GM10266 (cell line): ENCODE measurements at regions not wholly inside any gene's neighbourhood (a gene's known extent, or its start where the extent isn't known, plus 50 kb on each side); places are given as distances from the start of the nearest gene placed in this dataset.

Source experiments
- DNase-seq: peaks from one replicate; pipeline ENCODE4 v3.0.0; 2012; ENCODE audit errors: extremely low spot score
- TF ChIP-seq, protein P1 (sequence below): IDR thresholded peaks from 2 replicates; pipeline ENCODE4 v1.5.1; 2012; ENCODE audit warnings: mild to moderate bottlenecking, low read depth; ENCODE audit not compliant: control insufficient read depth, insufficient read depth; ENCODE audit errors: missing control alignments

DNA sequence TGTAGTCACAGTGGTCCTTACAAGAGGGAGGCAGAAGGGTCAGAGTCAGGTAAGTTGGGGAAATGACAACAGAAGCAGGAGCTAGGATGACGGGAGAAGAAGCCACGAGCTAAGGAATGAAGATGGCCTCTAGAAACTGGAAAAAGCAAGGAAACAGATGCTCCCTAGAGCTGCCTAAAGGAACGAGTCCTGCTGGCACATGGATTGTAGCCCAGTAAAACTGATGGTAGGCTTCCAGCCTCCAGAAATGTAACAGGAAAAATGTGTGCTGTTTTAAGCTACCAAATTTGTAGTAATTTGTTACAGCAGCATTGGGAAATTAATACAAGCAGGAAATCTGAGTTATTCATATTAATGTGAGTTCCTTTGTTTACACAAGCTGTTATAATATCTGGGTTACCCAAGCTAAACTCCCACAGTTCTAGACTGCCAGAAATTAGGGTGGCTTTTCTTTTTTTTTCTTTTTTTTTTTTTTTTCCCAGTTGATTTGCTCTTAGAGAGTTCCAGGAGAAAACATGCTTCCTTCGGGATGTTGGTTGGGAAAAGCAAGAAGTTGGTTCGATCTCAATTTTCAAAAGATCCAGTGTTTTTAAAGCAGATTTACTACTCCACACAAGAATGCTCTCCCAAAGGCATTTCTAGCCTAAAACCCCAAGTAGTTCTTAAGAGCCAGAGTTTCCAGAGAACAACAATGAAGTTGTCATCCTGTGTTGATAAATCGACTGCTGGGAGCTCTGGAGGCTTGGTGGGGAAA lies 400.0 kb upstream of the SLC24A2 start:
- no peak for DNase-seq
- TF ChIP-seq, protein P1, sequence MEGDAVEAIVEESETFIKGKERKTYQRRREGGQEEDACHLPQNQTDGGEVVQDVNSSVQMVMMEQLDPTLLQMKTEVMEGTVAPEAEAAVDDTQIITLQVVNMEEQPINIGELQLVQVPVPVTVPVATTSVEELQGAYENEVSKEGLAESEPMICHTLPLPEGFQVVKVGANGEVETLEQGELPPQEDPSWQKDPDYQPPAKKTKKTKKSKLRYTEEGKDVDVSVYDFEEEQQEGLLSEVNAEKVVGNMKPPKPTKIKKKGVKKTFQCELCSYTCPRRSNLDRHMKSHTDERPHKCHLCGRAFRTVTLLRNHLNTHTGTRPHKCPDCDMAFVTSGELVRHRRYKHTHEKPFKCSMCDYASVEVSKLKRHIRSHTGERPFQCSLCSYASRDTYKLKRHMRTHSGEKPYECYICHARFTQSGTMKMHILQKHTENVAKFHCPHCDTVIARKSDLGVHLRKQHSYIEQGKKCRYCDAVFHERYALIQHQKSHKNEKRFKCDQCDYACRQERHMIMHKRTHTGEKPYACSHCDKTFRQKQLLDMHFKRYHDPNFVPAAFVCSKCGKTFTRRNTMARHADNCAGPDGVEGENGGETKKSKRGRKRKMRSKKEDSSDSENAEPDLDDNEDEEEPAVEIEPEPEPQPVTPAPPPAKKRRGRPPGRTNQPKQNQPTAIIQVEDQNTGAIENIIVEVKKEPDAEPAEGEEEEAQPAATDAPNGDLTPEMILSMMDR: no peak

DNA sequence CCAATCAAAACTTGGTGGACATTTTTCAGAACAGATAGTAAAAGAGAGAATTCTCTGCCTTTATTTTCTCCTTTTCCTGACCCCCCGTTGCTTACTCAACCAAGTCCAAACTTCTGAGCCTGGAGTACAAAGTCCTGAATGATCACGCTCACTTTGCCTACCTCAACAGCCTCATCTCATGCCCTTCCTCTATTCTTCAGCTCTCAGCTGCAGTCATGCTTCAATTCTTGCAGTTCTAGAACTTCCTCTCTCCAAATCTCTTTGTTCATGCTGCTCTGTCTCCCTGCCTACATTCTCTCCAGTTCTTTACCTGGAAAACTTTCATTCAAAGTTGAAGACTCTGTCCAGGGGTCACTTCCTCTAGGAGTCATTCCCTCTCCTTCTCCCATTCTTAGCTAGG lies 398.5 kb upstream of the SLC24A2 start:
- TF ChIP-seq, protein P1: no peak
- no peak for DNase-seq

DNA sequence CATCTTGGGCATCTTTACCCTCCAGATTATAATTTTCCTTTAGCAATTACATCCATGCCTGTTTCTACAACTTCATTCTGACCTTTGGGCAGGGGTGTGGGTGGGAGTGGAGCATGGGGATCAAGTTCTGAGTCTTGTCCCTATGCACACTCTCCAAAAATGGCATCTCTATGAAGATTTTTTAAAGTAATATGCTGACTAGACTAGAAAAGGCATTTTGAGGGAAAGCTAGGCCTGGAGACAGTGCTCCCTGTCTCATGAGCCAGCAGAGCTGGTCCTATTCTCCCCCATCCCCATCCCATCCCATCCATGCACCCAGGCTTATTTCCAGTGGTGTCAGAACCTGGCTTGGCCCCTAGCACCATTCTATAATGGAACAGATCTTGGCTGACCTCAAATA lies 398.0 kb upstream of the SLC24A2 start:
- DNase-seq: no peak
- TF ChIP-seq, protein P1: no peak

DNA sequence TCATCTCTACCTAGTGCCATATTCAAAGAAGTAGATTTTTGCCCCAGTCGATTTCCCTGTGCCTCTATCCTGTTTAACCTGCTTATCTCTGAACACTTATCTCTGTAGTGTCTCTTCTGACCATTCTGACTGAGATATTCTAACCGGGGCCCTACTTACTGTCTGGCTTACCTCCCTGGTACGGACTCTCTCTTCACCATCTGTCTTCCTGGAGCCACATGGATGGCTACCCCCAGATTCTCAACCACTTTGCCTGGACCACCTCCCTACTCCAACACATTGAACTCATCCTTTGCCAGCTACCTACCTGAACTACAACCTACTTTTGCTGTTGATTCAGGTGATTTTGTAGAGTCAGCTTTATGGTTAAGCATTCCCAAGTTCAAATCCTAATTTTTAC lies 397.4 kb upstream of the SLC24A2 start:
- no peak for DNase-seq
- TF ChIP-seq, protein P1: no peak

DNA sequence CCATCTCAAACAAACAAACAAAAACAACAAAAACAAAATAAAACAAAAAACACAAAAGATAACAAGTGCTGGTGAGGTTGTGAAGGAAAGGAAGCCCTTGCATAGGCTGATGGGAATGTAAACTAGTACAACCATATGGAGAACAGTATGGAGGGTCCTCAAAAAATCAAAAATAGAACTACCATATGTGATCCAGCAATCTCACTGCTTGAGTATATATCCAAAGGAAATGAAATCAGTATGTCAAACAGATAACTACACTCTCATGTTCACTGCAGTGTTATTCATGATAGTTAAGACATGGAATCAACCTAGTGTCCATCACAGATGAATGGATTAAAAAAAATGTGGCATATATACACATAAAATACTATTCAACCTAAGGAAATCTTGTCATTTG lies 395.7 kb upstream of the SLC24A2 start:
- TF ChIP-seq, protein P1: no peak
- no peak for DNase-seq

DNA sequence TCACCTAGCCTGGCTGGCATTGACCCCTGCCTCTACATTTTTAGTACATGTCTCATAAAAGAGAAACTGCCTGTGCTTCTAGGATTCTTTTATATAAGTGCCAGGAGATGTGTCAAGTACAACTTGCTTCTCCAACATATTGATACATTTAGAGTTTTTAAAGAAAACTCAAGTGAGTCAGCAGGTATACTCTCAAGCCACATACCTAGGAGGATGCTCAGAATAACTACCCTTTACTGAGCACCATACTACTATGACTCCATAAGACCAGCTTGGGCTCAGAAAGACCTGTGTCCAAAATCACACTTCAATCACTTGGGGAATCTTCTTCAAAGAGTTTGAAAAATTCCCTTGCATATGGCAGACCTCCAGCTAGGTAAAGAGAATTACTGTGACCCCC lies 389.8 kb upstream of the SLC24A2 start:
- TF ChIP-seq, protein P1: no peak
- no peak for DNase-seq

DNA sequence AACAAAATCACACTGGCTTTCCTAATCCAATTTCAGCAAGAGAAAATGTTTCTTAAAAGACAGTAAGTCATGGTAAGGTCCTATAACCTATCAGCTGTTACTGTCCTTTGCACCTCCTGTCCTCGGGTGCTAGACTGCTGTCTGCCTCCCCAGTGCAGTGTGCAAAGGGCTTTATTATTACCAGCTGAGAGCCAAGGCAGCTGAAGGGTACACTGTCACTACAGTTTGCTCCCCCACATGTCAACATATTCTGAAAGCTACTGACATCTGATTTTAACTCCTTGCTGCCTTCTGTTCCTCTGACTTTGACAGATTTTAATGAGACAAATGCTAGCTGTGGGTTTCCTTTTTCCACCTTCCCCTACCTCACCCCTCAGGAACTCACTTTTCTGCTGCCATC lies 389.4 kb upstream of the SLC24A2 start:
- DNase-seq: no peak

More for the DNA sequence above, 389.4 kb upstream of the SLC24A2 start:
- TF ChIP-seq, protein P1: no peak
